Endothelial cell (in vitro differentiated cells): ENCODE measurements at regions not wholly inside any gene's neighbourhood (a gene's known extent, or its start where the extent isn't known, plus 50 kb on each side); places are given as distances from the start of the nearest gene placed in this dataset.

Experiments used
- DNase-seq: peaks from one replicate; pipeline ENCODE4 v3.0.0; 2021; ENCODE audit warnings: low spot score
- H3K27ac Mint-ChIP-seq: one replicate; pipeline ENCODE4 v1.8.0; 2021; ENCODE audit warnings: mixed read lengths, inconsistent platforms; ENCODE audit not compliant: unreplicated experiment
- H3K27me3 Mint-ChIP-seq: one replicate; pipeline ENCODE4 v1.8.0; 2021; ENCODE audit warnings: mild to moderate bottlenecking, moderate library complexity, mixed read lengths, inconsistent platforms; ENCODE audit not compliant: unreplicated experiment
- H3K36me3 Mint-ChIP-seq: one replicate; pipeline ENCODE4 v1.8.0; 2021; ENCODE audit warnings: mild to moderate bottlenecking, low read depth, mixed read lengths, inconsistent platforms; ENCODE audit not compliant: unreplicated experiment
- H3K4me1 Mint-ChIP-seq: one replicate; pipeline ENCODE4 v1.8.0; 2021; ENCODE audit warnings: mild to moderate bottlenecking, mixed read lengths, inconsistent platforms; ENCODE audit not compliant: unreplicated experiment
- H3K4me3 Mint-ChIP-seq: one replicate; pipeline ENCODE4 v1.8.0; 2021; ENCODE audit warnings: mild to moderate bottlenecking, mixed read lengths, inconsistent platforms; ENCODE audit not compliant: unreplicated experiment
- H3K9me3 Mint-ChIP-seq: one replicate; pipeline ENCODE4 v1.8.0; 2021; ENCODE audit warnings: mixed read lengths, inconsistent platforms; ENCODE audit not compliant: unreplicated experiment
- TF ChIP-seq, protein P1 (sequence below): fragments of 200-600 bp; sonication (generic); IDR thresholded peaks from one replicate; pipeline ENCODE4 v1.5.0; 2021; ENCODE audit warnings: antibody characterized with exemption; ENCODE audit not compliant: unreplicated experiment

DNA sequence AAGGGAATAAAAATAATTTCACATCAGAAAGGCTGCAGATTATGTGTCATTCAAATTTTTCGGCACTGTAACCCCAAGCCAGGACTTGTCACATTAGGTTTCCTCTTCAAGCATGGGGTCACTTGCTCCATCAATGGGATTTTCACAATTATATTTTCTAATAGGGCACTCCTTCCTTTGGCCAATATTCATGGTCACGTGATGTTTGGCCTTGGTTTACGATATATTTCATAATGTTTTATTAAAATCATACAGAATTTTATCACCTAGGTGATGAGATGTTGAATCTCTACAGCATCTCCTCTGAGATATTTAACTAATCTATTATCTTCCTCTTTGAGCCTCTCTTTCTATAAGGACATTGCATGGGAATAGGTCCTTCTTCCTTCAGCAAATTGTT is 523.5 kb upstream of the SEMA6A start:
- Mint-ChIP-seq H3K4me3 (no peak overlapping the region), H3K4me1 (peaks cover 14% of the 10 kb centered on the region)
- DNase-seq = no peak

DNA sequence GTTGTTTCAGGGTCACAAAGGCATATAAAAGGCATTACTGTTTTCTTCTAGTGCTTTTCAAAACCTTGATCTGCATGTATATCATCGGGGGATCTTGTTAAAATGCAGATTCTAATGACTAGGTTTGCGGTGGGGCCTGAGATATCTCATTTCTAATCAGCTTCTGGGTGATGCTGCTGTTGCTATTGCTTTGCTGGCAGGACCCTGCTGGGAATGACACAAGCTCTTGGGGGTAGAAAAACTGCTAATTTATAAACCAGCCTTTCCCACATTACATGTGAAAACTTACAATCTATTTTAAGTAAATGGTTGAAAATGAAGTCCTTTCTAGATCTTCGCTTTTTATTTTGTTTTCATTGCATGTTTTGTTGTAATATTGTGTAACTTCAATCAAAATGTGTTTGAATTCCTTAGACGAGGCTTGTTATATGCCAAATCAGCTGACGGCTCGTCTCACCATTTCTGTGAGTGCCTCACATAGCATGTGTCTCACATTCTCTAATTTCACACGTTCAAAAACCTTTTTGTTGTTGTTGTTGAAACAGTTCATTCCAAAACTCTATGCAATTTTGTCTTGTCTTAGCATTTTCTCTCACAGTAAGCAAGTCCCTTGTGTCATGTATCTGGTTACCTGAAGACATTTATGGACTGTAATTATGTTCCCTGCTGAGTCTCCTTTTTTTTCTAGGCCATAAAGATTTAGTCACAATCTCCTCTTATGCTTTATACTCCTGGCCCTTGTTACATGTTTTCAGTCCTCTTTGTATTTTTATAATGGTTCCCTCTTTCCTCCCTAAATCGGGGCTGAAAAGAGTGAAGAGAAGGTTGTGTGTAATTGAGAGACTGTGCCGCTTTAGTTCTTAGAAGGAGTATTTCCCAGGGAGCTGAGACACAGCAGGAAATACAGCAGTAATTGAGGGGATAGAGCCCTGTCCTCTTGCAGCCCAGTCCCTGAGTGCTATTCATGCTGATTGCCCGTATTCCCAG is 521.0 kb upstream of the SEMA6A start:
- Mint-ChIP-seq H3K4me3 (no peak overlapping the region), H3K27me3 (no peaks in the 10 kb centered on the region), H3K4me1 (peaks cover 14% of the 10 kb centered on the region), H3K9me3 (no peaks in the 10 kb centered on the region), H3K36me3 (no peaks in the 10 kb centered on the region), H3K27ac (no peak overlapping the region)
- TF ChIP-seq, protein P1, sequence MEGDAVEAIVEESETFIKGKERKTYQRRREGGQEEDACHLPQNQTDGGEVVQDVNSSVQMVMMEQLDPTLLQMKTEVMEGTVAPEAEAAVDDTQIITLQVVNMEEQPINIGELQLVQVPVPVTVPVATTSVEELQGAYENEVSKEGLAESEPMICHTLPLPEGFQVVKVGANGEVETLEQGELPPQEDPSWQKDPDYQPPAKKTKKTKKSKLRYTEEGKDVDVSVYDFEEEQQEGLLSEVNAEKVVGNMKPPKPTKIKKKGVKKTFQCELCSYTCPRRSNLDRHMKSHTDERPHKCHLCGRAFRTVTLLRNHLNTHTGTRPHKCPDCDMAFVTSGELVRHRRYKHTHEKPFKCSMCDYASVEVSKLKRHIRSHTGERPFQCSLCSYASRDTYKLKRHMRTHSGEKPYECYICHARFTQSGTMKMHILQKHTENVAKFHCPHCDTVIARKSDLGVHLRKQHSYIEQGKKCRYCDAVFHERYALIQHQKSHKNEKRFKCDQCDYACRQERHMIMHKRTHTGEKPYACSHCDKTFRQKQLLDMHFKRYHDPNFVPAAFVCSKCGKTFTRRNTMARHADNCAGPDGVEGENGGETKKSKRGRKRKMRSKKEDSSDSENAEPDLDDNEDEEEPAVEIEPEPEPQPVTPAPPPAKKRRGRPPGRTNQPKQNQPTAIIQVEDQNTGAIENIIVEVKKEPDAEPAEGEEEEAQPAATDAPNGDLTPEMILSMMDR = no peak
- DNase-seq = no peak

More for the DNA sequence above, 523.5 kb upstream of the SEMA6A start:
- TF ChIP-seq, protein P1 = no peak
- Mint-ChIP-seq H3K27ac (no peak overlapping the region), H3K9me3 (no peaks in the 10 kb centered on the region), H3K27me3 (no peaks in the 10 kb centered on the region), H3K36me3 (no peaks in the 10 kb centered on the region)

DNA sequence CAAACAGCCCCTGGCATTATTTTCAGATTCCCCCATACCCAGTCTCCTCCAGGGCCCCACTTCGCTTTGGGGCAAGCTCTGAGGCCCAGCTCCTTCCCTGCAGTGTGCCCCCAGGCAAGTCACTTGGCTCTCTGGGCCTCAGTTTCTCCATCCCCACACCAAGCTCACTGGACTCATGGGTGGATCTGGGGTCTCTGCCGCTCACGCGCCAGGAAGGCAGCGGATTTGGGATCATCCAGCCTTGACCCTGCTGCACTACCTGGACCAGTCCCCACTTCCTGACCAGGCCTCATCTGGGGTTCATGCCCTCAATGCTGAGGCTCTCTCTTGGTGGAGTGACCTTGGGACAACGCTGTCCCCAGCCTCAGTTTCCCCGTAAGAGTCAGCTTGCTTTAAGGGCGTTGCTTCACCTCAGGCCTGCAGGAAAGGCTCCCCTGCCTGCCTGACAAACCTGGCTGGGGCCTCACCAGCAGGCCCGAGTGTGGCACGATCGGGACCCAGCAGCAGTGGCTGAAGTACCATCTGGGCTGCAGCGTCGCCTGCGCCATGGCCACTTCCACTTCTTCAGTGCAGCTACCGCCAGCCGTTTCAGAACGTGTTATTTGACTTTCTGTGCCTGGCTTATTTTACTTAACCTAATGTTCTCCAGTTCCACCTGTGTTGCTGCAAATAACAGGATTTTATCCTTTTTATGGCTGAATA is 519.6 kb upstream of the SEMA6A start:
- H3K4me3 Mint-ChIP-seq = no peak overlapping the region
- TF ChIP-seq, protein P1 = no peak
- peaks cover 14% of the 10 kb centered on the region for H3K4me1 Mint-ChIP-seq
- H3K27ac Mint-ChIP-seq = no peak overlapping the region
- H3K27me3 Mint-ChIP-seq = no peaks in the 10 kb centered on the region
- no peak for DNase-seq
- H3K9me3 Mint-ChIP-seq = no peaks in the 10 kb centered on the region
- H3K36me3 Mint-ChIP-seq = no peaks in the 10 kb centered on the region

DNA sequence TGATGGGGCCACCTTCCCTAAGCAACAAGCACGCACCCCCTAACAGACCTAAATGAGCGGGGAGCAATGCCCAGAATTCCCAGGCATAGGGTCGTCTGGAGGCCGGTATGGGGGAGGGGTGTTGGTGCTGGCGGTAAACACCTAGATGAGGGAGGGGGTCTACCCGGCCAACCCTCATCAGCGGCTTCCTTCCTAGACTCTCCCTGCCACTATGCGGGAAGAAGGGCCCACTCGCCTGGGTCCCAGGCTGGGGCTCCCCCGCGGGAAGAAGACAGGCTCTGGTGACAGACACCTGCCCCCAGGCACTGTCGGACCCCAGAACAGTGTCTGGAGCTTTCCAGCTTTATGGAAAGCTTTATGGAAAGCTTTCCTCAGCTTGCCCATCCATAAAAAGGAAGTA is 519.0 kb upstream of the SEMA6A start:
- Mint-ChIP-seq H3K9me3 (no peaks in the 10 kb centered on the region), H3K27ac (no peak overlapping the region), H3K27me3 (no peaks in the 10 kb centered on the region), H3K4me3 (no peak overlapping the region), H3K4me1 (peaks cover 14% of the 10 kb centered on the region), H3K36me3 (no peaks in the 10 kb centered on the region)
- DNase-seq = no peak
- TF ChIP-seq, protein P1 = no peak
